Keratinocyte (primary cell): ENCODE measurements at regions not wholly inside any gene's neighbourhood (a gene's known extent, or its start where the extent isn't known, plus 50 kb on each side); places are given as distances from the start of the nearest gene placed in this dataset.

Experiments used
- DNase-seq: peaks from one replicate; pipeline ENCODE4 v3.0.0-alpha.2; 2011; ENCODE audit warnings: low read depth, missing footprints, low spot score
- FAIRE-seq: peaks from 2 replicates; lab custom pipeline; 2011; peaks lifted over from hg19 to GRCh38; lab: Jason Lieb, UNC
- H2AFZ ChIP-seq: 2 replicates; pipeline ENCODE4 v1.6.0; 2012; ENCODE audit warnings: low read length, control low read depth, inconsistent platforms; ENCODE audit not compliant: control insufficient read depth
- H3K27ac ChIP-seq: 2 replicates; pipeline ENCODE4 v1.5.1; 2011; ENCODE audit warnings: low read length; ENCODE audit not compliant: control insufficient read depth, insufficient read depth
- H3K27me3 ChIP-seq: 3 replicates; pipeline ENCODE4 v1.6.0; 2011; ENCODE audit warnings: low read length; ENCODE audit not compliant: control insufficient read depth, insufficient read depth; ENCODE audit errors: extremely low read depth
- H3K36me3 ChIP-seq, 2 experiments: 2 replicates in 1 of 2; 3 replicates in 1 of 2; pipeline ENCODE4 v1.5.1; 2011; ENCODE audit warnings: low read length in 2 of 2, mild to moderate bottlenecking in 1 of 2; ENCODE audit not compliant: control insufficient read depth in 2 of 2, insufficient read depth in 2 of 2; ENCODE audit errors: extremely low read depth in 1 of 2
- H3K4me1 ChIP-seq: 3 replicates; pipeline ENCODE4 v1.5.1; 2011; ENCODE audit warnings: low read length; ENCODE audit not compliant: control insufficient read depth, insufficient read depth; ENCODE audit errors: extremely low read depth
- H3K4me2 ChIP-seq: 3 replicates; pipeline ENCODE4 v1.6.0; 2011; ENCODE audit warnings: low read depth, low read length; ENCODE audit not compliant: control insufficient read depth, insufficient read depth; ENCODE audit errors: extremely low read depth
- H3K4me3 ChIP-seq, 3 experiments: fragments of 200-600 bp in 1 of 3; sonication (generic) in 1 of 3; 2 replicates in 2 of 3; 3 replicates in 1 of 3; pipeline ENCODE4 v1.5.1; 2011 to 2016; ENCODE audit warnings: low read length in 3 of 3, mild to moderate bottlenecking in 3 of 3, control low read depth in 2 of 3, inconsistent platforms in 1 of 3, low read depth in 1 of 3, mixed read lengths in 1 of 3, mixed run types in 1 of 3, moderate library complexity in 1 of 3; ENCODE audit not compliant: control insufficient read depth in 2 of 3, insufficient read depth in 2 of 3; ENCODE audit errors: extremely low read depth in 1 of 3
- H3K79me2 ChIP-seq: 2 replicates; pipeline ENCODE4 v1.6.0; 2012; ENCODE audit warnings: low read length; ENCODE audit not compliant: control insufficient read depth, insufficient read depth
- H3K9ac ChIP-seq: 3 replicates; pipeline ENCODE4 v1.6.0; 2011; ENCODE audit warnings: low read length; ENCODE audit not compliant: control insufficient read depth, insufficient read depth; ENCODE audit errors: extremely low read depth
- H3K9me1 ChIP-seq: 3 replicates; pipeline ENCODE4 v1.6.0; 2011; ENCODE audit warnings: low read length; ENCODE audit not compliant: control insufficient read depth, insufficient read depth; ENCODE audit errors: extremely low read depth
- H3K9me3 ChIP-seq: 2 replicates; pipeline ENCODE4 v1.5.1; 2012; ENCODE audit warnings: low read depth, low read length; ENCODE audit not compliant: control insufficient read depth
- H4K20me1 ChIP-seq: 3 replicates; pipeline ENCODE4 v1.6.0; 2011; ENCODE audit warnings: low read length; ENCODE audit not compliant: control insufficient read depth, insufficient read depth; ENCODE audit errors: extremely low read depth
- CTCF ChIP-seq, 3 experiments: IDR thresholded peaks in 1 of 3; conservative IDR thresholded peaks in 1 of 3; optimal IDR thresholded peaks in 1 of 3; 2 replicates in 2 of 3; 3 replicates in 1 of 3; pipeline versions ENCODE3 to v1.5.1; 2011; ENCODE audit warnings: low read length in 3 of 3, mild to moderate bottlenecking in 3 of 3, moderate library complexity in 2 of 3, control low read depth in 1 of 3, inconsistent platforms in 1 of 3; ENCODE audit not compliant: insufficient read depth in 2 of 3; ENCODE audit errors: extremely low read depth in 1 of 3
- EZH2 ChIP-seq: IDR thresholded peaks from one replicate; pipeline ENCODE4 v1.6.1; 2012; ENCODE audit warnings: inconsistent platforms, mild to moderate bottlenecking, low read length, moderate library complexity
- dilution Hi-C: fragments of 300-500 bp; cut with MboI; formaldehyde crosslinking; loops from one replicate; pipeline ENCODE4 v1.7.0; 2020; ENCODE audit warnings: low sequenced_read_pairs; ENCODE audit not compliant: extremely low pct_ligation_motif_present

- dilution Hi-C loops = no loop called here
- Histone ChIP-seq H3K79me2 (no peaks in the 10 kb centered on the region), H3K4me1 (peaks cover 55% of the 10 kb centered on the region), H3K4me2 (peak overlapping the region; percentile 70), H3K27me3 (no peaks in the 10 kb centered on the region), H3K36me3 (no peaks in the 10 kb centered on the region), H3K9me3 (no peaks in the 10 kb centered on the region), H3K9me1 (no peaks in the 10 kb centered on the region), H3K9ac (peak overlapping the region; percentile 66), H4K20me1 (no peaks in the 10 kb centered on the region), H3K4me3 (peak overlapping the region; percentile 11 to 44 (median 34)), H3K27ac (peak overlapping the region; percentile 79), H2AFZ (no peak overlapping the region)
- TF ChIP-seq CTCF (optimal IDR thresholded peaks at IDR 0.05 in 1 of 3, IDR thresholded peaks at IDR 0.05 in 1 of 3, conservative IDR thresholded peaks at IDR 0.05 in 1 of 3; ENCODE audit: extremely low read depth in 1 of 3, insufficient read depth in 2 of 3, low read length in 3 of 3) (no peak), EZH2 (no peak)
- peak; percentile 91 for FAIRE-seq
- DNase-seq = peak; percentile 99
These were observed 57.7 kb downstream of the ARF6 start for GRCh38 chr14:49950275-49951228.

- FAIRE-seq = no peak
- Histone ChIP-seq H3K4me2 (peak overlapping the region; percentile 70), H3K4me3 (no peak overlapping the region), H3K9me3 (no peaks in the 10 kb centered on the region), H3K27me3 (no peaks in the 10 kb centered on the region), H3K27ac (peak overlapping the region; percentile 79), H3K9ac (peak overlapping the region; percentile 66), H3K4me1 (peaks cover 54% of the 10 kb centered on the region), H4K20me1 (no peaks in the 10 kb centered on the region), H3K9me1 (no peaks in the 10 kb centered on the region), H3K36me3 (no peaks in the 10 kb centered on the region), H3K79me2 (no peaks in the 10 kb centered on the region), H2AFZ (no peak overlapping the region)
- dilution Hi-C loops = no loop called here
- TF ChIP-seq EZH2 = no peak
- no peak for TF ChIP-seq CTCF (optimal IDR thresholded peaks at IDR 0.05 in 1 of 3, IDR thresholded peaks at IDR 0.05 in 1 of 3, conservative IDR thresholded peaks at IDR 0.05 in 1 of 3; ENCODE audit: extremely low read depth in 1 of 3, insufficient read depth in 2 of 3, low read length in 3 of 3)
- DNase-seq = no peak
These were observed 58.3 kb downstream of the ARF6 start for GRCh38 chr14:49951229-49951607.
